A172 (cell line): ENCODE measurements at regions not wholly inside any gene's neighbourhood (a gene's known extent, or its start where the extent isn't known, plus 50 kb on each side); places are given as distances from the start of the nearest gene placed in this dataset.

Experiments
- DNase-seq: peaks from one replicate; pipeline ENCODE4 v3.0.0-alpha.2; 2015; ENCODE audit warnings: low spot score

DNA sequence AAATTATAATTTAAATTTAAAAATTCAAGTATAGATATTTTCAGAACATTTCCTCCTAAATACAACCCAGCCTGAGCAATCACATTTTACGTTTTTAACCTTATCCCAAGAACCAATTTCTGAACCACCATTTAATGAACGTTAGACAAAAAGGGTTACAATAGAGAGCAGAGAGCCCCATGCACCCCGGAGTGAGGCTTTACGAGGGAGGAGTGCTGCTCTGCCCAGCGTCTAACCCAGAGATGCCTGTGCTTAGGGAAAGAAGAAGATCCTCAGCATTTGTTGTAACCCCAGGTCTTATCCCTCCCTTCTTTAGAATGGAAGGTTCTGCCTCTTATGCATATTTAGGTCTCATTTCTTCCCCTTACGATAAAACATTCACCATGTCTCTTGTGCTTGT is 169.1 kb downstream of the ICE1 start:
- no peak for DNase-seq

DNA sequence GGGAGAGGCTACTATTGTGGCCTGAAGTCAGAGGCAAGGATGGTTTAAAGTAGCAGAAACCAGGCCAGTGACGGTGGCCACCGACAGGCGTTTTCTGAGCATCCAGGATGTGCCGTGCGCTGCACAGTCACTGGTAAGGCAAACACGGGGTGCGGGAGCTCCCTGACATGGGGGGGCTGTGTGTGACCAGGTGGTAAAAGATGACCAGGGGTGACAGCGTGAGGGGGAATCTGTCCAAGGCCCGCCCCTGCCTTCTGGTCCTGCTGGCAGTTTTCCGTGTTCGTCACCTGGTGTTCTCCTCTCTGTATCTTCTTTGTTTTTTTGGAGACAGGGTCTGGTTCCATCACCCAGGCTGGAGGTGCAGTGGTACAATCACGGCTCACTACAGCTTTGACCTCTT is 167.4 kb downstream of the ICE1 start:
- no peak for DNase-seq

- DNase-seq, result no peak
Measured at GRCh38 chr5:5588887-5589826, 166.7 kb downstream of the ICE1 start.

DNA sequence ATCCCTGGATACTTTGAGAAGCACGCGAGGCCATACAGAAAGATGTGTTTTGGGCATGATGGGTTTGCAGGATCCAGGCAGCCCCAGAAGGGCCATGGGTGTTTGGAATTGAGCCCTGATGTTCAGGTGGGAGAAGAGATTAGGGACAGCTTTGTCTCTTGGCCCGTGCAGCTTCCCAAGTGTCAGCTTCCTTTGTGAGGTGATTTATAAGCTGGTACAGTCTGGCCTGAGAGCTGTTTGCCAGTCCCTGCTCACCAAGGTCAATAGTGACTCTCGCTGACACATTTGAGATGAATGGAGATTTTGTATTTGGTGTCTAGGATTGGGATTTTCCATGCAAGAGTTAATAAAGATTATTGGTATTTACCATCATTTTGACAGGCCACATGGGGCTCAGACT is 165.9 kb downstream of the ICE1 start:
- no peak for DNase-seq

GRCh38 chr5:5587474-5587873 is 165.0 kb downstream of the ICE1 start:
- DNase-seq, result no peak

- no peak for DNase-seq
Measured at GRCh38 chr5:5586721-5587120, 164.2 kb downstream of the ICE1 start.

GRCh38 chr5:5585751-5586341 is 163.4 kb downstream of the ICE1 start:
- no peak for DNase-seq

DNA sequence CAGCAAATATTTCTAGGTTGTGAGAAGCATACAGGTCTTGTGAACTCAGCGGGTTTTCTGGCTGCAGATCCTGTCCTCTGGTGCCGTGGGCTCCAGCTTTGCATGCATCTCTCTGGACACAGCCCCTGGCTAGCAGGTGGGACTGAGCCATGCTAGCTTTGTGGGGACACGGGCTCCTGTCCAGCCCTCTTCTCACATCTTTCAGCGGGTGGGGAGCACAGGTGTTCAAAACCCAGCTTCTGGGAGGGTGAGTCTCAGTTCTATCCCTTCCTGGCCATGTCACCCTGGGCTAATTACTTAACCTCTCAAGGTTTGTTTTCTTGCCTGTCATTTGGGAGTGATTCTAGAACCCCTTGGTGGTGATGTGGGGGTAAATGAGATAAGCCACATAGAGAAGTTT is 162.3 kb downstream of the ICE1 start:
- DNase-seq, result no peak

DNA sequence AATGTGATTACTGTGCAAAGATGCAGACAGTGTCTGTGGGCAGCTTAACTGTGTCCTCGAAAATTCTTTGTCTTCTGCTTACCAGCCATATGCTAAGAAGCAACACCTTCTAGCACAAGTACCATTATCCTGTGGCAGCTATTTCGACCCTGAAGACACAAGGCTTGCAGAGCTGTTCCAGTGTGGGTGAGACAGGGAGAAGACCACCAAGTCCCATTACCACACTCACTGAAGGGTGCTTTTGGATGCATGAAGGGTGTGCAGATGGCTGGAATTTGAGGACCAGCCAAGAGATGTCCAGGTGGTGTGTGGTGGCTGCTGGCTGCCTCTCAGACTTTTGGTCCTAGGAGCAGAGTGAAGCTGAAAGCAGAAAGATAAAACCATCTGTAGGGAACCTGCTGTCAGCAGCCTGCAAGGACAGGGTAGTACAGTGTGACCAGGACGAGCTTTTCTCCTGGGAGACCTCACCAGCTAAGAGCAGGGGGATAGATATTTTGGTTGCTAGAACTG is 161.8 kb downstream of the ICE1 start:
- no peak for DNase-seq

DNA sequence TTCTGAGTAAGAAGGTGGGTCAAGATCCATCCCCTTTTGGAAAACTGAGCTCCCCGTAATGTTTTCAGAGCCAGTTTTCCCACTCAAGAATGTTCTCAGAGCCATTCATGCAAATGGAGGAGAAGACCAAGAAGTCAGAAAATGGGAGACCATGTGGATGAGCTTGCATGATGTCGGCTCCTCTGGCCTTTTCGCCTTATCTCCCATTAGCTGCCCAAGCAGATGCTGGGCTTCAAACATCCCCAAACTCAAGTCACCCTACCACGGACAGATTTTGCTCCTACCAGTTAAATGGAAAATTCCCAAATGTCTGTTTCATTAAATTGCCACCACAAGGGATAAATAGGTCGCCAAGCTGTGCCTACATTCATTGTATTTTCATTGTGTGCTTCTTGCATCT is 161.4 kb downstream of the ICE1 start:
- no peak for DNase-seq

DNA sequence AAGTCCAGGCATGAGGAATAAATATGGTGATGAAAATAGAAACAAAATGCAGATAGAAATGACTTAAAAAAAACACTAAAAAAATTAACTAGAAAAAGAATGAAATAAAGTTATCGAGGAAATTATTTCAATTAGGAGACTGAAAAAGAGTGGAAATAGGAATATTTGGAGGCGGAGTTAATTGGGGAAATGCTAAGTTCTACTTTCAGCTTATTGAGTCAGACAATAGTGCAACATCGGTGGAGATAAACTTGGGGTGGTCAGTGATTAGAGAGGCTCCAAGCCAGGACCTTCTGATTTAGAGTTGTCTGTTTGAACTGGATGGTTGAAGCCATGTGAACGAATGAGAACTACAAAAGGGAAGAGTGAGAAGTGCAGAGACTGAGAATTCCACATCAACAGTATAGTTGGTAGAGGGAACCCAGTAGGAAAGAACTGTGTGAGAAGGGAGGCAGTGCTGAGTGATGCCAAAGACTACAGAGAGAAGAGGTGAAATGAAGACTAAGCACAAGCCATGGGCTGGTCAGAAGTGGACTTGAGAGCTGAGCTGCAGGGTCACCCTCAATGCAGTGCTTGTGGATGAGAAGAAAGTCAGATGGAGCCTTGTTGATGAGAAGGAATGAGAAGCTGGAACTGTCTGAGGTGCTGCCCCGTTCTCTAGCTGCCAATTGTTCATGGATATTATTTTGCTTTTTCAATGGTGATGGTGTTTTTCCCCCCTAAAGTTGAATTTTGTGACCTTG is 160.7 kb downstream of the ICE1 start:
- no peak for DNase-seq

- no peak for DNase-seq
Measured at GRCh38 chr5:5581080-5581479, 158.6 kb downstream of the ICE1 start.

GRCh38 chr5:5576744-5577143 is 154.3 kb downstream of the ICE1 start:
- DNase-seq, result no peak

DNA sequence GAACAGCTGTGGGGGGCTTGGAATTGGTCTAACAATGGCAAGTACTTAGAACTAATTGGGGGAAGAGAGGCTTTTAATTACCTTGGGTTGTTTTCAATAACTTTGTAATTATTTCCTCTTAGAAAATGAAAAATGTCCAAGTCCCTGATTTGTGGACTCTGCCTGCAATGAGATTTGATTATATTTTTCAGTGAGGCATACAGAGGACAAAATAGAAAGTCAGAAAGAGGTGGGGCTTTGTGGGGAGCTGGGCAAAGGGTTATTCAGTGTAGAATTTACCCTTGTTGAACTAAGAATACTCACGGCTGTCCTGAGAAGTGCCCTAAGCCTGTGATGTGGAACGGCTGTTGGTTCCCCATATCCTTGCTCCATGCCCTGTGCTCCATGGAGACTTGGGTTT is 153.0 kb downstream of the ICE1 start:
- no peak for DNase-seq

DNA sequence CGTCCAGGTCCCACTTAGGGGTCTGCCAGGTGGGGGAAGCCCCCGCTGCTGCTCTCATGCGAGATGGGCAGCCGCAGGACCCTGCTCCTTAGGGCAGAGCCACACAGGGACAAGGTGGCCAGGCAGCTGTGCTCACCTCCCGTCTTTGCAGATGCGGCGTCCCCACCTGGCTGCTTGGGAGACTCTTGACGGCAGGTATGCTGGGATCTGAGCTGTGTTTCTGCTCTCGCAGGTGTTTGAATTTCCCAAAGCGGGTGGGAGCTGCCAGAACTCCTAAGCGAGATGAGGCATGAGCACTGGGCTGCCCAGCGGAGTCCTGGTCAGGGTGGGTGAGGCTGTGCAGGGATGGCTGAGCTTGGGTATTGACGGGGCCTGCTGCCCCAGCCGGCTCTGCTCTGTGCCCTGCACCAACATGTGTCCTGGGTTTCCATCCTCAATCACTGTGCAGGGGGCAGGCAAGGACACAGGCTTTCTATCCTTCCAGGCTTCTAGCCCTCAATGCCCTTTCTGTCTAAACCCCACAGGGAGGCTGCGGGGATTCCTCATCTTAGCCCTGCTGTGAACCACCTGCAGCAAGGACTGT is 151.4 kb downstream of the ICE1 start:
- DNase-seq, result no peak

- DNase-seq, result no peak
Measured at GRCh38 chr5:5572976-5573797, 150.7 kb downstream of the ICE1 start.

DNA sequence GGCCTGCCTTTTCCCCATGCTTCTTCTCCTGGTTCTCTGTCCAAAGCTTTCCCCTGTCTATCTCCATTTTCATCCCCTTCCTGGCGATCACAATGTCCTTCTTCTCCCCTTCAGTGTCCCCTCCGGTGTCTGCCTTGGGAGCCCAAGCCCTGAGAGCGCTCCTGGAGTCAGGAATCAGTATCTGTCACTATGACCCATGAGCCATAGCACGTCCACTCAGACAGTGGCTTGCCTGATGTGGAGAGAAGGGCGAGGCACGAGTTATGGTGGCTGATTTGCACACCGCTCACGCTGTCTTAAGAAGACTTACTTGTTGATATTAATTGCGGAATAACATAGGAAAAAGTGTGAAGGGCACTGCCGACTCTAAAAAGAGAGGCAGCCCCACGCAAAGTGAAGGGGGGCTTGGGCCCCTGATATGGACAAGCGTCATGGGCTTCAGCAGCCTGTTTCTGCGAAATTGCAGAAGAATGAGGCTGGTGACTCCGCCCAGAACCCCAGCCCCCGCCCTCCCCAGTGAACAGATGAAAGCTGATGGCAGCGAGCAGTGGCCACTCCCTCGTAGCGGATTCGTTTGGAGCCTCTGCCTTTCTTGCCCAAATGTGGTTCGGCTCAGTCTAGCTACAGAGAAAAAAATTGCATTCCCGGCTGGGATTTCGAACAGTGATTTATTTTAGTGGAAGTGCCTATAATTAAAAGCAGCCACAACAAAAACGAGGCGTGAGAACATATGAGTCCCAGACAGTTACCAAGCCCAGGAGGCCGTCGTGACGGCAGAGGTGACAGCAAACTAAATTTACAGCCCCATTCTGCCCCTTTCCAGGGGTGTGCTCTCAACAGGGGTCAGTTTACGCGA is 149.8 kb downstream of the ICE1 start:
- DNase-seq, result peak; percentile 7

DNA sequence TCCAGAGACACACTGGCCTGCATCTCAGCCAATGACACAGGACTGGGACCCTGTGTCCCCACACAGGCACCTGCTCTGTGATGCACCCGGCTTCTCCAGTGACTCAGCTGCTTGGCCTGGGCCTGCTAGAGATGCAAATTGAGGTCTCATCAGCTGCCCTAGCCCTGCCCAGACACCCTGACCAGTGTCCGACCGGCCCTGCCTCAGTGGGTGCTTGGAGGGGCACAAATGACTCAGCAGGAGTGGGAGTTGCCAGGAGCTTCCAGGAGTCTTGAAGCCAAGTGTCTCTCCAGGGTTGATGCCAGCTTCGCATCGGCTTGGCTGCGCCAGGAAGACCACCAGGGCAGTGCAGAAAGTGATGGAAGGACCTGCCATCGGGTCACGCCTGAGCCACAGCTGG is 148.2 kb downstream of the ICE1 start:
- no peak for DNase-seq

DNA sequence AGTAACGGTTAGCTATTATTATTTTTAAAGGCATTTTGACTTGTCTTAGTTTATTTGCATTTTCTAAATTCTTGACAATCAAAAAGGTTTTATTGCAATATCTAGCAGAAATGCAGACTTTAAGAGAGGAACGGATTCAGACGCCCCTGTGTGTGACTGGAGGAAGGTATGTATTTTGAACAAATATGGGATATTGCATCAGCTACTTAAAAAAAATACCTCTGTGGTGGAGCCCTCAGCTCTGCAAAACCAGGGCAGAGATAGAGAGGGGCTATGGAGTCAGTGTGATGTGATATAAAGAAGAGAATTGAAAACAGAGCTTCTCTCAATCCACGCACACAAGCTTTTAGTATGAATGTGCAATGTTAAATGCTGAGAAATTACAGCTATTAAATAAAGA is 142.4 kb downstream of the ICE1 start:
- no peak for DNase-seq

DNA sequence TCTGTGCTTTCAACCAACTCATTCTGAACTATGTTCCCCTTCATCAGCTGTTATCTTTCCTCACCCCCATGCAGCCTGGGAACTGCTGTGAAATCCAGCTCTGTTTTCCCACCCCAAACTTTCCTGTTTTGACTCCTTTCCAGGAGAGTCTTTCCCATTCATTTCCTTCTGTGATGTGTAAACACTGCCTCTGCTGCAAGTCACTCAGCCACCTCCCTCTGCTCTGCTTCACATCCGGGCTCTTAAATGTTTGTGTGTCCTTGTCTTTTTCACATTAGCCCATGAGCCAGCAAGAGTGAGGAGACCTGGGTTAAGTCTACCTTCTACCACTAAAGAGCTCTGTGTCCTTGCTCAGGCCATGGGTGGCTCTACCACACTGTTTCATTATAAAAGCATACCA is 137.5 kb downstream of the ICE1 start:
- DNase-seq, result no peak
